Skeletal muscle satellite cell (primary cell): ENCODE measurements at regions not wholly inside any gene's neighbourhood (a gene's known extent, or its start where the extent isn't known, plus 50 kb on each side); places are given as distances from the start of the nearest gene placed in this dataset.

Experiments
- H3K27me3 ChIP-seq: 2 replicates; pipeline ENCODE4 v1.7.0; 2013; ENCODE audit warnings: low read length; ENCODE audit not compliant: control insufficient read depth, insufficient read depth
- H3K36me3 ChIP-seq: 2 replicates; pipeline ENCODE4 v1.7.0; 2013; ENCODE audit warnings: mild to moderate bottlenecking, control low read depth, low read length; ENCODE audit not compliant: insufficient read depth
- H3K4me1 ChIP-seq: 2 replicates; pipeline ENCODE4 v1.7.0; 2013; ENCODE audit warnings: low read length; ENCODE audit not compliant: control insufficient read depth, insufficient read depth
- H3K4me2 ChIP-seq: 2 replicates; pipeline ENCODE4 v1.7.0; 2013; ENCODE audit warnings: mild to moderate bottlenecking, low read length
- H3K4me3 ChIP-seq: 2 replicates; pipeline ENCODE4 v1.7.0; 2013; ENCODE audit warnings: low read length
- H3K9ac ChIP-seq: 2 replicates; pipeline ENCODE4 v1.7.0; 2013; ENCODE audit warnings: mild to moderate bottlenecking, low read depth, low read length, moderate library complexity
- H3K9me3 ChIP-seq: replicated peaks from 2 replicates; pipeline ENCODE4 v1.7.0; 2013; ENCODE audit warnings: mild to moderate bottlenecking, control low read depth, low read length

DNA sequence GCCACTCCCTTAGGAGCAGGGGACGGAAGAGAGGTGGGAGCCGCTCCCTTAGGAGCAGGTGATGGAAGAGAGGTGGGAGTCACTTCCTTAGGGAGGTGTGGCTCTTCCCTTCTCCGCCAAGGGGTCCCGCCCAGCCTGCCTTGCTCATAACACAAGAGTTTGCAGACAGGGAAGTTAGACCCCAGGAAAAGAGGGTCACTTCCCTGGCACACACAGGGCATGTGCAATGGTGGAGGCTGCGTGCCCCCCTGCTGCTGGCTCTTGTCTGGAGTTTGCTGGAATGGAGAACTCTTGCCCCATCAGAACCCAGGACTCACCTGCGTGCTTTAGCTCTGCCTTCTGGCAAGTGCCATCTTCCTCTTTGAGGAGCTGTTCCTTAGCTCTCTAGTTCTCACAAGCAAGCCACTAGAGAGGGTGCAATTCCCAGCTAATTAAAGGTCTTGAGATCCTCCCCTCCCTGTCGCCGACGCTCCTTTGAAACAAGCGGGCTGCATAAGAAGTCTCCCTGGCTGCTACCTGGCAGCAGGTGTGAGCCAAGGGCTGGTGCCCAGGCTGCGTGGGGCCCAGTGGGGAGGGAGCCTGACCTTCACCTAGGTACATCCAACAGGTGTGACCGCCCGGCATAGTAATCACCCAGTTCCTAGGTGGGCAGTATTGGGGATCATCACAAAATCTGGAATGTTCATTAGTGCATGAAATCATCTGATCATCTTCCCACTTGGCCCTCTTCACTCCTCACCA, 281.6 kb downstream of the ZNF536 start:
- H3K36me3 ChIP-seq: no peaks in the 10 kb centered on the region
- H3K9ac ChIP-seq: no peak overlapping the region
- no peaks in the 10 kb centered on the region for H3K4me1 ChIP-seq
- no peak overlapping the region for H3K4me3 ChIP-seq
- H3K4me2 ChIP-seq: no peak overlapping the region
- peaks cover 20% of the 10 kb centered on the region for H3K27me3 ChIP-seq
- H3K9me3 ChIP-seq: no peaks in the 10 kb centered on the region

GRCh38 chr19:30652751-30653150, 280.6 kb downstream of the ZNF536 start:
- no peak overlapping the region for H3K9ac ChIP-seq
- H3K9me3 ChIP-seq: no peaks in the 10 kb centered on the region
- no peak overlapping the region for H3K4me2 ChIP-seq
- H3K27me3 ChIP-seq: peaks cover 29% of the 10 kb centered on the region
- no peak overlapping the region for H3K4me3 ChIP-seq
- no peaks in the 10 kb centered on the region for H3K4me1 ChIP-seq
- H3K36me3 ChIP-seq: no peaks in the 10 kb centered on the region

DNA sequence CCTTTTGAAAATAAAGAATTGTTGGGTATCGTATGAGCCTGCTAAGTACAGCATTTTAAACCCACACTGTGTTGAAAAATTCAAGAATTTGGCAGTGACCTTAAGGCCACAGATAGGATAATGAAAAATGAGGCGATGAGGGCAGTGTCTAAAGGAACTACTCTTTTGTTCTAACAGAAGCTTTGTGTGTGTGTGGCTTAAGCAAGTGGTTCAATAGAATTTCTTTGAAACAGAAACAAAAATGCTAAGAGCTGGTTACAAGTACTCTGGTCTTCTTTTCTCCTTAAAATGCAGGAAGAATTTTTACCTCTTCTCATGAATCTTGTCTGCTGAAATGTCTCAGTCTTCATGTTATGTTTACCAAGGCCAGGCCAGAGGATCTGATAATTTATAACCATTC, 279.5 kb downstream of the ZNF536 start:
- H3K4me3 ChIP-seq: no peak overlapping the region

GRCh38 chr19:30651066-30651465, 278.9 kb downstream of the ZNF536 start:
- H3K4me2 ChIP-seq: no peak overlapping the region
- H3K36me3 ChIP-seq: no peaks in the 10 kb centered on the region
- H3K27me3 ChIP-seq: peaks cover 26% of the 10 kb centered on the region
- H3K9me3 ChIP-seq: no peaks in the 10 kb centered on the region
- no peak overlapping the region for H3K4me3 ChIP-seq
- H3K9ac ChIP-seq: no peak overlapping the region
- H3K4me1 ChIP-seq: no peaks in the 10 kb centered on the region

More for the DNA sequence above, 279.5 kb downstream of the ZNF536 start:
- H3K27me3 ChIP-seq: peaks cover 31% of the 10 kb centered on the region
- H3K36me3 ChIP-seq: no peaks in the 10 kb centered on the region
- no peak overlapping the region for H3K4me2 ChIP-seq
- H3K9me3 ChIP-seq: no peaks in the 10 kb centered on the region
- H3K4me1 ChIP-seq: no peaks in the 10 kb centered on the region
- no peak overlapping the region for H3K9ac ChIP-seq

- peaks cover 26% of the 10 kb centered on the region for H3K27me3 ChIP-seq
- H3K4me1 ChIP-seq: no peaks in the 10 kb centered on the region
- no peaks in the 10 kb centered on the region for H3K36me3 ChIP-seq
- H3K4me2 ChIP-seq: peak overlapping the region; percentile 14
- no peak overlapping the region for H3K4me3 ChIP-seq
- H3K9ac ChIP-seq: no peak overlapping the region
- no peaks in the 10 kb centered on the region for H3K9me3 ChIP-seq
Observed at GRCh38 chr19:30649934-30650614, 277.9 kb downstream of the ZNF536 start.

DNA sequence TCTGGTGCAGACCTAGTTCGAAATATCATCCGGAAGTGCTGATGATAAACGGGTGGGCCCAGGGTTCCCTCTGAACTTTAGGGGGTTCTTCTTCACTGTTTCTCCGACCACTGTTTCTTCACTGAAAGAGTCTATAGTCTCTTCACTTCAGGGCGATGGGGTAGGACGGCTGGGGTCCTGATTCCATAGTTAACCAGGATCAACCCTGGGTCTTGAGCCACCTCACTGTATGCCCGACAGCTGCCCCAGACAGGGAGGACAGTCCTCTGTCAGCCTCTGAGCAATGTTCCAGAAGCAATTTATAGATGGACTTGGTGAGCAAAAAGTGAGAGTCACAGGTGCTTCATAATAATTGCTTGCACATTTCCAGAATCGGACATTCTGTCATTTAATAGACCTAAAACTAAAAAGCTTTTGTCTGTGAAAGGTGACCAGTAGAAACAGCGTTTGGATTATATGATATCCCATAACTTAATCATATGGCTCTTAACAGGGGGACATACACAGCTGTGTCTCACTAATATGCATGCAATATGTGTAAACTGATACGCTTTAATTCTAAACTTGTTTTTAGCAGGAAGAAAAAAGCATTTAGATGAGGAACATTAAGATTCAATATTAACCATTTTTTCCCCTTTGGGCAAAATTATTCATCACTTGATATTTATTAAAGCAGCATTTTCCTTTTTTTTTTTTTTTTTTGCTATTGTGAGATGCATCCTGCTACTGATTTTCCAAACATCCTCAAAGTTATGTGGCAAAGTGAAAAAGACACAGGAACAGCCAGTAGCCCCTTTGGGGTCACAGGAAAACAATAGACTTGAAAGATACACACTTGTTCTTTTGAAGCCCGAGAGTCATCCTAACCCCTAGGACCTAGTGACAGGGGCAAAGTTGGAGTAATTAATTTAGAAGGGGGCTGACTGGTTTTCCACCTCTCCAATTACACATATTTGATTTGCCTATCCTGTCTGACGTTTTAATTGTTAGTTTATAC, 277.0 kb downstream of the ZNF536 start:
- H3K4me1 ChIP-seq: no peaks in the 10 kb centered on the region
- H3K36me3 ChIP-seq: no peaks in the 10 kb centered on the region
- H3K4me2 ChIP-seq: peak overlapping the region; percentile 14
- H3K4me3 ChIP-seq: no peak overlapping the region
- H3K9ac ChIP-seq: no peak overlapping the region
- peaks cover 23% of the 10 kb centered on the region for H3K27me3 ChIP-seq
- H3K9me3 ChIP-seq: no peaks in the 10 kb centered on the region

DNA sequence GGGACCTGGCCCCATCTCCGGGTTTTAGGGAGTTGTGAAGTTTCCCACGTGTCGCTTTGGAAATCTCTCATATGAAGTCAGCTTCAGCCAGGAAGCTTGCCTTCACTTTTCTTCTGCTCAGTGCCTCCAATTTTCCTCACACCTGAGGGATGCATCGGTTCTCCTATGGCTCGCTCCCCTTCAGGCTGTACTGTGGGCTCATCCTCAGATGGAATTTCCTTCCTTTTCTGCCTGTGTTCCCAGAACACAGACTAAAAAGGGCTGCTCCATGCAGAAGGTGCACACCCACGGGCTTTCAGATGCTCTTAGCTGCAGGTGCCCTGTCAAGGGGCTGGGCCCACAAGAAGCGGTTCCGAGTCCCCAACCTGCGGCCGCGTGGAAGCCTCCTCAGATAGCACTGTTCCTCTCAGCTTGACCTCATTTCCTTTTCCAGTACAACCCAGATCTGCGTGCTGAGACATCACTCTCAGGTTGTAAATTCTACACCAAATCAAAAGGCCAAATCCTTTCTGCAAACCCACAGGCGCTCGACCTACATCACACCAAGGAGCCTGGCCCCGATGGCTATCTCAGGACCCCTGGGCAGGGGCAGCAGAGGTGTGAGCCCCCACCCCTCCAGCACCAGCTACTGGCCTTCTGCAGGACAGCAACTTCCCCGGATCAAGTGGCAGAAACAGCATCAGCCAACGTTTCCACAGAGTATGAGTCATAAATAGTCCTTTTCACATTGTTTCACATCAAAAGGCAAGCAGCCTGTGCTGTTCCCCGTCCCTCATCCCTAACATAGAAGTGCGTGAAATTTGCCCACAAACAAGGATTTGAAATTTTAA, 275.9 kb downstream of the ZNF536 start:
- Histone ChIP-seq H3K27me3 (peaks cover 23% of the 10 kb centered on the region), H3K4me1 (no peaks in the 10 kb centered on the region)

DNA sequence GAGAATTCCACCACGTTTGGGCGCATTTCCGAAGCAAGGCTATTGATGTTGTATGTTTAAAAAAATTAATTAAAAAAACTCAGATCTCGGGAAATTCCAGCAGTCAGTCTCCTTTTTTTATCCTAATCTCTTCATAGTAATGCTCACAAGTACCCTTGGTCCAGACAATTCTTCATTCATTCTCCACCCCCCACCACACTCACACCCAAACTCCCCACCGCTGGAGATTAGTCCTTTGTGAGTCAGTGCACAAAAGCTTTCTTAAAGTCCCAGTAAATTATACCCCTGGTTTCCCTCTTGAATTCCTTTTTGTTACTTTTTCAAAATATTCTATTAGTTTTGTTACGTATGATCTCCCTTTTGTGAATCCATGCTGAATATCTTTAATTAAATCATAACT, 274.6 kb downstream of the ZNF536 start:
- H3K4me2 ChIP-seq: no peak overlapping the region
- no peak overlapping the region for H3K4me3 ChIP-seq
- no peaks in the 10 kb centered on the region for H3K36me3 ChIP-seq
- no peak overlapping the region for H3K9ac ChIP-seq
- peaks cover 21% of the 10 kb centered on the region for H3K27me3 ChIP-seq
- H3K4me1 ChIP-seq: no peaks in the 10 kb centered on the region
- no peaks in the 10 kb centered on the region for H3K9me3 ChIP-seq

More for the DNA sequence above, 275.9 kb downstream of the ZNF536 start:
- no peak overlapping the region for H3K4me3 ChIP-seq
- no peak overlapping the region for H3K4me2 ChIP-seq
- no peak overlapping the region for H3K9ac ChIP-seq
- H3K9me3 ChIP-seq: no peaks in the 10 kb centered on the region
- H3K36me3 ChIP-seq: no peaks in the 10 kb centered on the region

DNA sequence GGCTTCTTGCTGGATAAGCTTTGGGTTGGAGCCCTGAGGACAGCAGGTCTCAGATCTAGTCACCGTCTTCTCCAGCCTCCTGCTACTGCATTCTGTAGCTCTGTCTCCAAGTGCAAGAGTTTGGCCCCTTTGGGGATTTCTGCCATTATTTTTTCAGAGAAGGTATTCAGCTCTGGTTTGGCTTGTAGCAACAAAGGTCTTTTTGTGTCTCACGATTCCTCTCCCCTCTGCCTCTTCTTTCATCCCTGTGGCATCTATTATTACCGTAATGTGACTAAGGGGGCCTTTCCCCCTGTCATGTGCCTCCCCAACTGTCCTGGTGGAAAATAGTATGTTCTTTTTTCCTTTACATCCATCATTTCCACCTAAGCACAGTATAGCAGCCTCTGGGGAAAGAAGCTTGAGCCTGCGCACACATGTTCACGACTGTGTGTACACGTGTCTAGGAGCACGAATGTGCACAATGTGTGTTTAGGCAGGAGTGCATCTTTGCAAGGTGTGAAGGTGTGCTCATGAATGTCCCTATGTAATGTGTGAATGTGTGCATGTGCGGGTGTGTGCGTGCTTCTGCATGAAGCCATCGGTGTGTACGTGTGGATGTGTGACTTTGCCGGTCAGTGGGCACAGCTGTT, 273.9 kb downstream of the ZNF536 start:
- H3K4me2 ChIP-seq: no peak overlapping the region
- H3K9me3 ChIP-seq: no peaks in the 10 kb centered on the region
- no peak overlapping the region for H3K9ac ChIP-seq
- H3K4me3 ChIP-seq: no peak overlapping the region
- H3K4me1 ChIP-seq: no peaks in the 10 kb centered on the region
- peaks cover 21% of the 10 kb centered on the region for H3K27me3 ChIP-seq
- H3K36me3 ChIP-seq: no peaks in the 10 kb centered on the region

DNA sequence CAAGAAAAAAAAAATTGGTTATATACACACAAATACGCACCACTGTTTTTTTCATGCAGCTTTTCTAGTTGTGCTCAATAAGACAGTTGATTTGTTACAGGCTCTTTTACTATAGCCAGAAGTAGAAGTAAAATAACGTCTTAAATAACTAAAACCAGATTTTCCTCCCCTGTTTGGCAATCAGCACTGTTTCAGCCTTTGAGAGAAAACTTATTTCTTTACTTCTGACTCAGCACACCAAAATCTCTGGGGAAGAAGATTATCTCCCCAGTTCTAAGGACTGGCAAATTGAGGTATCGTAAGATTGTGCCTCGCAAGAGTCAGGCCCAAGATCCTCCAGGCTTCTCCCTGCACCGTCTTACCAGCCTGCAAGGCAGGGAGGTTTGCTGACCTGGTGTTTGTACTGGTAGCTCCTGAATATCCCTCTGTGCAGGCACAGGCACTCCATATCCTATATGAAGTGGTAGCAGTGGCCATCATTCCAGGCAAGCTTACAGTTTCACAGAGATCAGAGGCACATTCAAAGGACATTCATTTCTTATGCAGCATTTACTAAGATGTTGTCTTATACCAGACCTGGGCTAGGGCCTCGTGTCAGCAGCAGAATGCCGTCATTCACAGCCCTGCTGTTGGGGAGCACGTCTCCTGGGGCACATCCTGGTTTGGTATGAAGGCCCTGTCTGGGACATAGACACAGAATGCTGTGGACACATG, 268.2 kb downstream of the ZNF536 start:
- no peaks in the 10 kb centered on the region for H3K27me3 ChIP-seq
- no peaks in the 10 kb centered on the region for H3K4me1 ChIP-seq
- H3K9me3 ChIP-seq: no peaks in the 10 kb centered on the region
- no peaks in the 10 kb centered on the region for H3K36me3 ChIP-seq
- H3K4me2 ChIP-seq: no peak overlapping the region
- H3K4me3 ChIP-seq: no peak overlapping the region
- H3K9ac ChIP-seq: no peak overlapping the region
